Effector memory CD8-positive, alpha-beta T cell (primary cell): ENCODE measurements at regions not wholly inside any gene's neighbourhood (a gene's known extent, or its start where the extent isn't known, plus 50 kb on each side); places are given as distances from the start of the nearest gene placed in this dataset.

Experiments
- ATAC-seq: fragments of 150-1000 bp; cut with Tn5 transposase; replicated peaks from 2 replicates; pipeline ENCODE4 v1.10.0; 2021; ENCODE audit warnings: mild to moderate bottlenecking, moderate library complexity
- DNase-seq, 3 experiments: peaks; one replicate each; pipeline ENCODE4 v3.0.0; 2021
- H3K27ac Mint-ChIP-seq, 2 donors: one replicate each; pipeline ENCODE4 v1.8.0; 2022; ENCODE audit warnings: mild to moderate bottlenecking in 2 of 2, mixed read lengths in 2 of 2, moderate library complexity in 2 of 2
- H3K27me3 Mint-ChIP-seq, 2 donors: one replicate each; pipeline ENCODE4 v1.8.0; 2022; ENCODE audit warnings: mixed read lengths in 2 of 2
- H3K36me3 Mint-ChIP-seq: one replicate; pipeline ENCODE4 v1.8.0; 2022; ENCODE audit warnings: mild to moderate bottlenecking, moderate library complexity, mixed read lengths; ENCODE audit not compliant: insufficient read depth
- H3K4me1 Mint-ChIP-seq, 2 donors: one replicate each; pipeline ENCODE4 v1.8.0; 2022; ENCODE audit warnings: low read depth in 2 of 2, mixed read lengths in 2 of 2
- H3K4me3 Mint-ChIP-seq, 2 donors: one replicate each; pipeline ENCODE4 v1.8.0; 2022; ENCODE audit warnings: mild to moderate bottlenecking in 2 of 2, mixed read lengths in 2 of 2, moderate library complexity in 2 of 2
- H3K9me3 Mint-ChIP-seq, 2 donors: one replicate each; pipeline ENCODE4 v1.8.0; 2022; ENCODE audit warnings: mixed read lengths in 2 of 2

- Mint-ChIP-seq H3K4me1 (no peaks in the 10 kb centered on the region), H3K36me3 (no peaks in the 10 kb centered on the region), H3K27ac (no peak overlapping the region), H3K27me3 (peaks cover 0 to 5% of the 10 kb centered on the region in 2 donors), H3K9me3 (no peaks in the 10 kb centered on the region), H3K4me3 (no peak overlapping the region)
- no peak for DNase-seq
- ATAC-seq, result no peak
Observed at GRCh38 chr22:48885919-48886305, 941.8 kb downstream of the BRD1 start.

GRCh38 chr22:48885271-48885918 lies 942.3 kb downstream of the BRD1 start:
- ATAC-seq (no peak), DNase-seq (no peak)
- H3K27ac Mint-ChIP-seq, result no peak overlapping the region

GRCh38 chr22:48884786-48885185 lies 942.9 kb downstream of the BRD1 start:
- ATAC-seq (no peak), DNase-seq (no peak)
- no peak overlapping the region for H3K4me3 Mint-ChIP-seq
- no peaks in the 10 kb centered on the region for H3K4me1 Mint-ChIP-seq
- H3K27ac Mint-ChIP-seq, result no peak overlapping the region
- peaks cover 0 to 5% of the 10 kb centered on the region in 2 donors for H3K27me3 Mint-ChIP-seq
- H3K9me3 Mint-ChIP-seq, result no peaks in the 10 kb centered on the region
- no peaks in the 10 kb centered on the region for H3K36me3 Mint-ChIP-seq

More at GRCh38 chr22:48885271-48885918, 942.3 kb downstream of the BRD1 start:
- H3K36me3 Mint-ChIP-seq, result no peaks in the 10 kb centered on the region
- H3K4me3 Mint-ChIP-seq, result no peak overlapping the region
- H3K4me1 Mint-ChIP-seq, result no peaks in the 10 kb centered on the region
- H3K9me3 Mint-ChIP-seq, result no peaks in the 10 kb centered on the region
- H3K27me3 Mint-ChIP-seq, result peaks cover 0 to 5% of the 10 kb centered on the region in 2 donors

GRCh38 chr22:48884324-48884723 lies 943.3 kb downstream of the BRD1 start:
- H3K27me3 Mint-ChIP-seq, result peaks cover 0 to 5% of the 10 kb centered on the region in 2 donors
- ATAC-seq, result no peak
- H3K27ac Mint-ChIP-seq, result no peak overlapping the region
- H3K4me1 Mint-ChIP-seq, result no peaks in the 10 kb centered on the region
- DNase-seq, result no peak
- no peak overlapping the region for H3K4me3 Mint-ChIP-seq
- H3K9me3 Mint-ChIP-seq, result no peaks in the 10 kb centered on the region
- H3K36me3 Mint-ChIP-seq, result no peaks in the 10 kb centered on the region

GRCh38 chr22:48883211-48883960 lies 944.3 kb downstream of the BRD1 start:
- no peak overlapping the region for H3K4me3 Mint-ChIP-seq
- H3K27ac Mint-ChIP-seq, result no peak overlapping the region
- no peak for ATAC-seq
- H3K27me3 Mint-ChIP-seq, result no peaks in the 10 kb centered on the region
- no peak for DNase-seq
- H3K9me3 Mint-ChIP-seq, result no peaks in the 10 kb centered on the region
- H3K36me3 Mint-ChIP-seq, result no peaks in the 10 kb centered on the region
- H3K4me1 Mint-ChIP-seq, result no peaks in the 10 kb centered on the region

- no peak for ATAC-seq
- H3K4me3 Mint-ChIP-seq, result no peak overlapping the region
- H3K4me1 Mint-ChIP-seq, result no peaks in the 10 kb centered on the region
Observed at GRCh38 chr22:48882636-48883200, 945.0 kb downstream of the BRD1 start.

GRCh38 chr22:48881326-48881980 lies 946.2 kb downstream of the BRD1 start:
- no peaks in the 10 kb centered on the region for H3K9me3 Mint-ChIP-seq
- no peak overlapping the region for H3K27ac Mint-ChIP-seq
- peaks cover 0 to 7% of the 10 kb centered on the region in 2 donors for H3K27me3 Mint-ChIP-seq
- DNase-seq (no peak), ATAC-seq (no peak)
- H3K36me3 Mint-ChIP-seq, result peaks cover 3% of the 10 kb centered on the region
- H3K4me1 Mint-ChIP-seq, result no peaks in the 10 kb centered on the region
- H3K4me3 Mint-ChIP-seq, result no peak overlapping the region

More at GRCh38 chr22:48882636-48883200, 945.0 kb downstream of the BRD1 start:
- no peak overlapping the region for H3K27ac Mint-ChIP-seq
- no peak for DNase-seq
- H3K36me3 Mint-ChIP-seq, result peaks cover 3% of the 10 kb centered on the region
- no peaks in the 10 kb centered on the region for H3K27me3 Mint-ChIP-seq
- H3K9me3 Mint-ChIP-seq, result no peaks in the 10 kb centered on the region

- no peaks in the 10 kb centered on the region for H3K9me3 Mint-ChIP-seq
- H3K4me1 Mint-ChIP-seq, result no peaks in the 10 kb centered on the region
- H3K27me3 Mint-ChIP-seq, result peaks cover 6 to 7% of the 10 kb centered on the region in 2 donors
- no peak overlapping the region for H3K4me3 Mint-ChIP-seq
- ATAC-seq (no peak), DNase-seq (no peak)
- peaks cover 3% of the 10 kb centered on the region for H3K36me3 Mint-ChIP-seq
- no peak overlapping the region for H3K27ac Mint-ChIP-seq
Observed at GRCh38 chr22:48880749-48881148, 946.9 kb downstream of the BRD1 start.

- no peaks in the 10 kb centered on the region for H3K4me1 Mint-ChIP-seq
- H3K9me3 Mint-ChIP-seq, result no peaks in the 10 kb centered on the region
- DNase-seq (no peak), ATAC-seq (no peak)
- H3K27me3 Mint-ChIP-seq, result peaks cover 6 to 17% of the 10 kb centered on the region in 2 donors
- H3K27ac Mint-ChIP-seq, result no peak overlapping the region
- H3K36me3 Mint-ChIP-seq, result peaks cover 3% of the 10 kb centered on the region
- H3K4me3 Mint-ChIP-seq, result no peak overlapping the region
Observed at GRCh38 chr22:48876951-48877350, 950.7 kb downstream of the BRD1 start.

GRCh38 chr22:48874956-48875355 lies 952.7 kb downstream of the BRD1 start:
- H3K9me3 Mint-ChIP-seq, result peaks cover 3 to 6% of the 10 kb centered on the region in 2 donors
- H3K4me3 Mint-ChIP-seq, result no peak overlapping the region
- H3K27me3 Mint-ChIP-seq, result peaks cover 6 to 17% of the 10 kb centered on the region in 2 donors
- ATAC-seq (no peak), DNase-seq (no peak)
- H3K36me3 Mint-ChIP-seq, result peaks cover 3% of the 10 kb centered on the region
- no peak overlapping the region for H3K27ac Mint-ChIP-seq
- H3K4me1 Mint-ChIP-seq, result no peaks in the 10 kb centered on the region

- Mint-ChIP-seq H3K4me1 (no peaks in the 10 kb centered on the region), H3K9me3 (peaks cover 3 to 7% of the 10 kb centered on the region in 2 donors), H3K4me3 (no peak overlapping the region), H3K27ac (no peak overlapping the region), H3K36me3 (peaks cover 5% of the 10 kb centered on the region), H3K27me3 (peaks cover 6 to 17% of the 10 kb centered on the region in 2 donors)
- ATAC-seq (no peak), DNase-seq (no peak)
Observed at GRCh38 chr22:48873191-48873520, 954.5 kb downstream of the BRD1 start.

GRCh38 chr22:48872271-48873190 lies 955.1 kb downstream of the BRD1 start:
- Mint-ChIP-seq H3K36me3 (peaks cover 2% of the 10 kb centered on the region), H3K27me3 (peaks cover 6 to 24% of the 10 kb centered on the region in 2 donors), H3K27ac (no peak overlapping the region), H3K9me3 (peaks cover 3 to 7% of the 10 kb centered on the region in 2 donors), H3K4me3 (no peak overlapping the region), H3K4me1 (no peaks in the 10 kb centered on the region)
- DNase-seq, result no peak
- no peak for ATAC-seq
